Stomach (tissue), 8 donors: ENCODE measurements at regions not wholly inside any gene's neighbourhood (a gene's known extent, or its start where the extent isn't known, plus 50 kb on each side); places are given as distances from the start of the nearest gene placed in this dataset.

Experiments
- DNase-seq, 2 donors: peaks; one replicate each; pipeline versions ENCODE4 v3.0.0 to v3.0.0-alpha.2; 2013 to 2019
- H3K27ac ChIP-seq, 5 donors: fragments of 200-600 bp in 4 of 5; sonication (generic) in 4 of 5; one replicate each; pipeline ENCODE4 v1.5.1; 2013 to 2019; ENCODE audit warnings: mild to moderate bottlenecking in 1 of 5, moderate library complexity in 1 of 5
- H3K27me3 ChIP-seq, 3 donors: fragments of 200-600 bp; sonication (generic); one replicate each; pipeline ENCODE4 v1.5.1; 2017 to 2019; ENCODE audit warnings: mixed run types in 1 of 3
- H3K36me3 ChIP-seq, 4 donors: fragments of 200-600 bp; sonication (generic); 1 replicate in 3 of 4; 2 replicates in 1 of 4; pipeline ENCODE4 v1.5.1; 2016 to 2019
- H3K4me1 ChIP-seq, 4 donors: fragments of 200-600 bp; sonication (generic); one replicate each; pipeline ENCODE4 v1.5.1; 2016 to 2019
- H3K4me3 ChIP-seq, 4 donors: fragments of 200-600 bp; sonication (generic) in 3 of 4; one replicate each; pipeline ENCODE4 v1.5.1; 2016 to 2019; ENCODE audit warnings: mild to moderate bottlenecking in 1 of 4
- H3K9me3 ChIP-seq, 4 donors: fragments of 200-600 bp; sonication (generic); one replicate each; pipeline ENCODE4 v1.5.1; 2016 to 2019
- EP300 ChIP-seq: sonication (generic); formaldehyde crosslinking; IDR thresholded peaks from one replicate; pipeline ENCODE4 v1.6.1; 2017; ENCODE audit warnings: antibody characterized with exemption
- POLR2A ChIP-seq, 4 donors: fragments of 450-650 bp; IDR thresholded peaks; one replicate each; pipeline ENCODE4 v1.6.1; 2016; ENCODE audit warnings: antibody characterized with exemption in 4 of 4, control low read depth in 2 of 4, mild to moderate bottlenecking in 1 of 4, moderate library complexity in 1 of 4
- POLR2AphosphoS5 ChIP-seq, 3 donors: sonication (generic); formaldehyde crosslinking; IDR thresholded peaks; one replicate each; pipeline ENCODE4 v1.6.1; 2016; ENCODE audit warnings: antibody characterized with exemption in 3 of 3
- WGBS, 5 donors: extraction: QIAGEN DNeasy Blood & Tissue Kit in 3 of 5; methylation state at CpG; one replicate each; pipeline versions ENCODE4 v1.1.5 to v1.1.7; 2013 to 2018; 5-methylcytosine and 5-hydroxymethylcytosine counted together
- intact Hi-C: fragments of 100-400 bp; cut with DNase I; formaldehyde crosslinking; loops from one replicate; pipeline ENCODE4 v1.15.1; 2023; ENCODE audit warnings: low total_unique reads
- TF ChIP-seq, protein P1 (sequence below), 7 experiments: fragments of 450-650 bp in 4 of 7; fragments of 200-600 bp in 3 of 7; sonication (generic) in 3 of 7; IDR thresholded peaks; one replicate each; pipeline ENCODE4 v1.5.1; 2016 to 2019; ENCODE audit warnings: antibody characterized with exemption in 7 of 7, control low read depth in 2 of 7, mild to moderate bottlenecking in 1 of 7
- donor health status: healthy with polysubstance abuse.
- donor health status: Bipolar disorder and iron deficiency.
- donor health status: healthy.

DNA sequence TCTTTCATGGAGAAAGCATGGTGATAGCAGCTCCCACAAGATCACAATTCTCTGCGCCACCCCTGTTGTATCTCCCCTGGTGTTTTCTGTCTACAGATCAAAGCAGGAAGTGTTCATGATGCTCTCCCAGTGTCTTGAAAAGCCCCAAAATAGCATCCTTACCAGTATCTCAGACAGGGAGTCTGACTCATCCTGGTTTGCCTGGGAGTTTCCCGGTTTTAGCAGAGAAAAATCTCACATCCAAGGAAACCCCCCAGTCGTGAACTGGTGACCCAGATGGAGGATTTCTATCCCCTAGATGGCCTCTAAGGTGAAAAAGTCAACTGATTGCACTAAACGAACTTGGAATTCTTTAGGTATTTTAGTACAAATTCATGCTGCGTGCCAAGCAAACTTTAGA, 64.3 kb upstream of the NR0B1 start:
- no peak overlapping the region for H3K27ac ChIP-seq
- intact Hi-C loops, result no loop called here
- WGBS, 5 donors, result 54 to 72% (median 65%) methylated on average over 5 of the region's 5 CpGs

DNA sequence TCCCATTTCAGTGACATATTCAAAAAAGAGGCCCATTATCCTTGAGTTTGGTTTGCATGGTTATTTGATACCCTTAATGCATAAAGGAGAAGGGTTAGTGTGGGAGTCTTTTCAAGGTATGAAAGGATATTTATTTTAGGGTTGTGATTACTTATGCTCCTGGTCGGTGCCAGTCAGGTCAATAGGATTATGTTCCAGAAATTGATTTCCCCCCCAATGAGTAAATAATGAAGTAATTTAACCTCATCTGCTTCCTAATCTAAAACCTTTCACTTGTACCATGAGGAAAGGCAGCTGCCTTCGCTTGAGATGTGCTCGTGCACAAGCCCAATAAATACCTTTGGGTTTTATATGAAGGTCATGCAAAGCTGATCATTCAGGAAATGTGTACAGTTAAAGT, 55.0 kb upstream of the NR0B1 start:
- WGBS, 5 donors, result 21 to 36% (median 30%) methylated on average over 3 of the region's 3 CpGs
- Histone ChIP-seq H3K27me3 (no peaks in the 10 kb centered on the region), H3K27ac (no peak overlapping the region), H3K9me3 (no peaks in the 10 kb centered on the region), H3K4me1 (no peaks in the 10 kb centered on the region), H3K4me3 (no peak overlapping the region), H3K36me3 (no peaks in the 10 kb centered on the region)
- TF ChIP-seq, protein P1, sequence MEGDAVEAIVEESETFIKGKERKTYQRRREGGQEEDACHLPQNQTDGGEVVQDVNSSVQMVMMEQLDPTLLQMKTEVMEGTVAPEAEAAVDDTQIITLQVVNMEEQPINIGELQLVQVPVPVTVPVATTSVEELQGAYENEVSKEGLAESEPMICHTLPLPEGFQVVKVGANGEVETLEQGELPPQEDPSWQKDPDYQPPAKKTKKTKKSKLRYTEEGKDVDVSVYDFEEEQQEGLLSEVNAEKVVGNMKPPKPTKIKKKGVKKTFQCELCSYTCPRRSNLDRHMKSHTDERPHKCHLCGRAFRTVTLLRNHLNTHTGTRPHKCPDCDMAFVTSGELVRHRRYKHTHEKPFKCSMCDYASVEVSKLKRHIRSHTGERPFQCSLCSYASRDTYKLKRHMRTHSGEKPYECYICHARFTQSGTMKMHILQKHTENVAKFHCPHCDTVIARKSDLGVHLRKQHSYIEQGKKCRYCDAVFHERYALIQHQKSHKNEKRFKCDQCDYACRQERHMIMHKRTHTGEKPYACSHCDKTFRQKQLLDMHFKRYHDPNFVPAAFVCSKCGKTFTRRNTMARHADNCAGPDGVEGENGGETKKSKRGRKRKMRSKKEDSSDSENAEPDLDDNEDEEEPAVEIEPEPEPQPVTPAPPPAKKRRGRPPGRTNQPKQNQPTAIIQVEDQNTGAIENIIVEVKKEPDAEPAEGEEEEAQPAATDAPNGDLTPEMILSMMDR (IDR thresholded peaks at IDR 0.05), result no peak
- TF ChIP-seq EP300 (no peak), POLR2A (IDR thresholded peaks at IDR 0.05) (no peak), POLR2AphosphoS5 (IDR thresholded peaks at IDR 0.05) (no peak)
- DNase-seq, result no peak
- intact Hi-C loops, result no loop called here

More for the DNA sequence above, 64.3 kb upstream of the NR0B1 start:
- Histone ChIP-seq H3K4me3 (no peak overlapping the region), H3K9me3 (no peaks in the 10 kb centered on the region), H3K4me1 (no peaks in the 10 kb centered on the region), H3K27me3 (peaks cover 0 to 4% (median 0%) of the 10 kb centered on the region in 3 donors), H3K36me3 (no peaks in the 10 kb centered on the region)
- TF ChIP-seq POLR2AphosphoS5 (IDR thresholded peaks at IDR 0.05) (no peak), POLR2A (IDR thresholded peaks at IDR 0.05) (no peak), EP300 (no peak)
- TF ChIP-seq, protein P1 (IDR thresholded peaks at IDR 0.05), result no peak
- DNase-seq, result no peak
